Nephron (organoid): ENCODE measurements at regions not wholly inside any gene's neighbourhood (a gene's known extent, or its start where the extent isn't known, plus 50 kb on each side); places are given as distances from the start of the nearest gene placed in this dataset.

Experiments
- H3K27ac Mint-ChIP-seq, 3 experiments: 2 replicates each; pipeline ENCODE4 v1.8.0; 2020; ENCODE audit warnings: mixed read lengths in 3 of 3, mild to moderate bottlenecking in 2 of 3, moderate library complexity in 1 of 3
- H3K27me3 Mint-ChIP-seq: 2 replicates; pipeline ENCODE4 v1.8.0; 2021; ENCODE audit warnings: low read depth, mild to moderate bottlenecking, moderate library complexity, mixed read lengths
- H3K36me3 Mint-ChIP-seq: 2 replicates; pipeline ENCODE4 v1.8.0; 2020; ENCODE audit warnings: low read depth, mixed read lengths
- H3K4me1 Mint-ChIP-seq: 2 replicates; pipeline ENCODE4 v1.8.0; 2020; ENCODE audit warnings: mixed read lengths
- H3K4me3 Mint-ChIP-seq, 3 experiments: 2 replicates each; pipeline ENCODE4 v1.8.0; 2020; ENCODE audit warnings: mild to moderate bottlenecking in 3 of 3, mixed read lengths in 3 of 3, moderate library complexity in 2 of 3
- H3K9me3 Mint-ChIP-seq: 2 replicates; pipeline ENCODE4 v1.8.0; 2020; ENCODE audit warnings: mixed read lengths
- CTCF ChIP-seq, 3 experiments: fragments of 200-600 bp; sonication (generic); IDR thresholded peaks; one replicate each; pipeline ENCODE4 v1.5.0; 2021; ENCODE audit warnings: antibody characterized with exemption in 3 of 3; ENCODE audit not compliant: unreplicated experiment in 3 of 3

GRCh38 chr3:135490219-135490915 is 475.2 kb upstream of the PPP2R3A start:
- H3K4me1 Mint-ChIP-seq, result peaks cover 9% of the 10 kb centered on the region
- H3K27me3 Mint-ChIP-seq, result peaks cover 5% of the 10 kb centered on the region
- H3K9me3 Mint-ChIP-seq, result no peaks in the 10 kb centered on the region
- H3K4me3 Mint-ChIP-seq, result no peak overlapping the region
- TF ChIP-seq CTCF (IDR thresholded peaks at IDR 0.05; ENCODE audit: unreplicated experiment in 3 of 3), result no peak
- no peak overlapping the region for H3K27ac Mint-ChIP-seq
- H3K36me3 Mint-ChIP-seq, result no peaks in the 10 kb centered on the region

- no peak overlapping the region for H3K27ac Mint-ChIP-seq
- no peaks in the 10 kb centered on the region for H3K9me3 Mint-ChIP-seq
- H3K4me1 Mint-ChIP-seq, result peaks cover 13% of the 10 kb centered on the region
- no peaks in the 10 kb centered on the region for H3K36me3 Mint-ChIP-seq
- no peak overlapping the region for H3K4me3 Mint-ChIP-seq
- no peak for TF ChIP-seq CTCF (IDR thresholded peaks at IDR 0.05; ENCODE audit: unreplicated experiment in 3 of 3)
- peaks cover 5% of the 10 kb centered on the region for H3K27me3 Mint-ChIP-seq
These were observed 473.9 kb upstream of the PPP2R3A start for GRCh38 chr3:135491491-135492205.

- Mint-ChIP-seq H3K4me3 (no peak overlapping the region), H3K27ac (no peak overlapping the region), H3K4me1 (peaks cover 4% of the 10 kb centered on the region), H3K36me3 (no peaks in the 10 kb centered on the region), H3K9me3 (no peaks in the 10 kb centered on the region), H3K27me3 (peaks cover 5% of the 10 kb centered on the region)
- TF ChIP-seq CTCF (IDR thresholded peaks at IDR 0.05; ENCODE audit: unreplicated experiment in 3 of 3), result no peak
These were observed 469.6 kb upstream of the PPP2R3A start for GRCh38 chr3:135495891-135496290.

GRCh38 chr3:135497979-135498378 is 467.5 kb upstream of the PPP2R3A start:
- Mint-ChIP-seq H3K4me1 (peaks cover 4% of the 10 kb centered on the region), H3K4me3 (no peak overlapping the region), H3K36me3 (no peaks in the 10 kb centered on the region), H3K27ac (no peak overlapping the region), H3K27me3 (peaks cover 11% of the 10 kb centered on the region), H3K9me3 (no peaks in the 10 kb centered on the region)
- no peak for TF ChIP-seq CTCF (IDR thresholded peaks at IDR 0.05; ENCODE audit: unreplicated experiment in 3 of 3)

- TF ChIP-seq CTCF (IDR thresholded peaks at IDR 0.05; ENCODE audit: unreplicated experiment in 3 of 3), result no peak
- Mint-ChIP-seq H3K4me1 (peaks cover 9% of the 10 kb centered on the region), H3K36me3 (no peaks in the 10 kb centered on the region), H3K4me3 (no peak overlapping the region), H3K27me3 (peaks cover 26% of the 10 kb centered on the region), H3K9me3 (no peaks in the 10 kb centered on the region), H3K27ac (no peak overlapping the region)
These were observed 466.1 kb upstream of the PPP2R3A start for GRCh38 chr3:135499426-135499825.

GRCh38 chr3:135500034-135500433 is 465.5 kb upstream of the PPP2R3A start:
- no peaks in the 10 kb centered on the region for H3K36me3 Mint-ChIP-seq
- TF ChIP-seq CTCF (IDR thresholded peaks at IDR 0.05; ENCODE audit: unreplicated experiment in 3 of 3), result no peak
- H3K27me3 Mint-ChIP-seq, result peaks cover 29% of the 10 kb centered on the region
- H3K4me1 Mint-ChIP-seq, result peaks cover 9% of the 10 kb centered on the region
- H3K4me3 Mint-ChIP-seq, result no peak overlapping the region
- no peak overlapping the region for H3K27ac Mint-ChIP-seq
- no peaks in the 10 kb centered on the region for H3K9me3 Mint-ChIP-seq
